Cardiac fibroblast (primary cell): ENCODE measurements at regions not wholly inside any gene's neighbourhood (a gene's known extent, or its start where the extent isn't known, plus 50 kb on each side); places are given as distances from the start of the nearest gene placed in this dataset.

ENCODE experiments used
- DNase-seq, 2 donors: peaks; one replicate each; pipeline versions ENCODE4 v3.0.0 to v3.0.0-alpha.2; 2010; ENCODE audit warnings: low read depth in 2 of 2
- H3K4me3 ChIP-seq, 2 donors: replicated peaks in 1 of 2; 1 replicate in 1 of 2; 2 replicates in 1 of 2; pipeline ENCODE4 v1.5.1; 2011; ENCODE audit warnings: low read depth in 2 of 2, low read length in 2 of 2, mild to moderate bottlenecking in 2 of 2, moderate library complexity in 1 of 2
- TF ChIP-seq, protein P1 (sequence below): IDR thresholded peaks from one replicate; pipeline ENCODE4 v1.5.1; 2011; ENCODE audit warnings: low read depth, mild to moderate bottlenecking, low read length, inconsistent platforms

DNA sequence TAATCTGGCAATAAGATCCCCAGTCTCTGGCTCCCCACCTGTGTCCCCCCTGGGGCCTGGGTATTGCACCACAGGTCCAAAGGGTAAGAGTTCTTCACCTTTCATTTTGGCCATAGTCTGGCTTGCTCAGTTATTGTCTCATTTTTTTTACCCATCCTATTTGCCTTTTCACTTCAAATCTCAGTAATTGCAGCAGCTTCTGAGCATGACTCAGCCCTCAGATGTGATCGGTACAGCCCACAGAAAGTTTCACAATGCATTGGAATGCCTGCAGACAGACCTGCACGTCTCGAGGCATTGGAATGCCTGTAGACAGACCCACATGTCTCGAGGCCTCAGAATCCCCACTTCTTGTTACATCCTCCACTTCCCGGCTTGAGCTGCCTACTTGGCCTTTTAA is 173.6 kb downstream of the NUFIP1 start:
- DNase-seq, result peak; percentile 96 to 98

DNA sequence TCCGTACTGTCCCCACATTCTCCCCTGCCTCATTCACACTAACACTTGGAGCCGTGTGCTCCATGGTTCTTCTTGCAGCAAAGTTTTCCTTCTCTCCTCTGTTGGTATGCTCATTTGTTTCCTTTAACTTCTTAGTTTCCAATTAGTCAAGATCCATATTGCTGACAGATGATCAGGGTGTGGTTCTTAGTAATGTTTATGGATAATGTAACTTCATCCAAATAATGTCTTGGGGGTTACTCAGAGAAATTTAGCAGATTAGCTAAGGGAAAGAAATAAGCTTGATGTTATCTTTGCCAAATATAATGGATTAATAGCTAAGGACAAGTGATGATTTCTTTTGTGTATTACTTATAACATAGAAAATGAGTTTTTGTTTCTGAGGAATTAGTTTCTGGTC is 174.4 kb downstream of the NUFIP1 start:
- TF ChIP-seq, protein P1, sequence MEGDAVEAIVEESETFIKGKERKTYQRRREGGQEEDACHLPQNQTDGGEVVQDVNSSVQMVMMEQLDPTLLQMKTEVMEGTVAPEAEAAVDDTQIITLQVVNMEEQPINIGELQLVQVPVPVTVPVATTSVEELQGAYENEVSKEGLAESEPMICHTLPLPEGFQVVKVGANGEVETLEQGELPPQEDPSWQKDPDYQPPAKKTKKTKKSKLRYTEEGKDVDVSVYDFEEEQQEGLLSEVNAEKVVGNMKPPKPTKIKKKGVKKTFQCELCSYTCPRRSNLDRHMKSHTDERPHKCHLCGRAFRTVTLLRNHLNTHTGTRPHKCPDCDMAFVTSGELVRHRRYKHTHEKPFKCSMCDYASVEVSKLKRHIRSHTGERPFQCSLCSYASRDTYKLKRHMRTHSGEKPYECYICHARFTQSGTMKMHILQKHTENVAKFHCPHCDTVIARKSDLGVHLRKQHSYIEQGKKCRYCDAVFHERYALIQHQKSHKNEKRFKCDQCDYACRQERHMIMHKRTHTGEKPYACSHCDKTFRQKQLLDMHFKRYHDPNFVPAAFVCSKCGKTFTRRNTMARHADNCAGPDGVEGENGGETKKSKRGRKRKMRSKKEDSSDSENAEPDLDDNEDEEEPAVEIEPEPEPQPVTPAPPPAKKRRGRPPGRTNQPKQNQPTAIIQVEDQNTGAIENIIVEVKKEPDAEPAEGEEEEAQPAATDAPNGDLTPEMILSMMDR, result no peak

More for the DNA sequence above, 173.6 kb downstream of the NUFIP1 start:
- no peak overlapping the region for H3K4me3 ChIP-seq
- TF ChIP-seq, protein P1, result no peak

DNA sequence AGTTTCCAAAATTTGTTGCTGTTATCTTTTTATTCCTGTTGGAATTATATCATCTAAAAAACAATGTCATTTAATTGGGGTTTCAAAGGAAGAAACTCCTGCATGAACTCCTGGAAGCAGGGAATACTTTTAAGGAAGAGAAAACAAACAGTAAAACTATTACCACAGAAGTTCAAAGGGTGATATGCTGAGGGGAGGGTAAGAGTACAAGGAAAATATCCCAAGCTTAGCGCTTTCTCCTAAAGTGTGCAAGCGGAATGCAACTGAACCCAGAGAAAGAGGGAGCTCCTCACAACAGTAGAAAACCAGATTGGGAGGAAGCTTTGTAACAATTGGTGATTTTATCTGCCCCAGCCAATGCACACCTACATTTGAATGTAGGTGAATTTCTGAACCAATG is 175.1 kb downstream of the NUFIP1 start:
- TF ChIP-seq, protein P1, result no peak
- no peak overlapping the region for H3K4me3 ChIP-seq
- DNase-seq, result no peak

More for the DNA sequence above, 174.4 kb downstream of the NUFIP1 start:
- no peak for DNase-seq
- no peak overlapping the region for H3K4me3 ChIP-seq

DNA sequence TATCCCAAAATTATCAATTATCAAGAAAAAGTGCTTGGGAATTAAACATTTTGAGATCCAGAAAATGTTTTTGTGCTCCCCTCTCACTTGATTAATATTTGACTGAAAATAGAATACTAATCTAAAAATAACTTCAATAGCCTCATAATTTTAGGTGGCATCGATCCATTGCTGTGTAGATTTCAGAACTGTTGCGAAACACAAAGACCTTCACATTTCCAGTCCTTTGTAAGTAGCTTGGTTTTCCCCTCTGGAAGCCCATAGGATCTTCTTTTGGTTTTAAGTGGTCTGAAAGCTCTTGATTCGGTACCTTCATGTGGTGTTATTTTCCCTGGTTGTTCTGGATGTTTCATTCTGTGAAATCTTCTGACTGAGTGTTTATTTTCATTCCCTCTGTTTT is 176.5 kb downstream of the NUFIP1 start:
- TF ChIP-seq, protein P1, result no peak
- H3K4me3 ChIP-seq, result no peak overlapping the region
- DNase-seq, result peak in 1 of 2 donors; percentile 68

DNA sequence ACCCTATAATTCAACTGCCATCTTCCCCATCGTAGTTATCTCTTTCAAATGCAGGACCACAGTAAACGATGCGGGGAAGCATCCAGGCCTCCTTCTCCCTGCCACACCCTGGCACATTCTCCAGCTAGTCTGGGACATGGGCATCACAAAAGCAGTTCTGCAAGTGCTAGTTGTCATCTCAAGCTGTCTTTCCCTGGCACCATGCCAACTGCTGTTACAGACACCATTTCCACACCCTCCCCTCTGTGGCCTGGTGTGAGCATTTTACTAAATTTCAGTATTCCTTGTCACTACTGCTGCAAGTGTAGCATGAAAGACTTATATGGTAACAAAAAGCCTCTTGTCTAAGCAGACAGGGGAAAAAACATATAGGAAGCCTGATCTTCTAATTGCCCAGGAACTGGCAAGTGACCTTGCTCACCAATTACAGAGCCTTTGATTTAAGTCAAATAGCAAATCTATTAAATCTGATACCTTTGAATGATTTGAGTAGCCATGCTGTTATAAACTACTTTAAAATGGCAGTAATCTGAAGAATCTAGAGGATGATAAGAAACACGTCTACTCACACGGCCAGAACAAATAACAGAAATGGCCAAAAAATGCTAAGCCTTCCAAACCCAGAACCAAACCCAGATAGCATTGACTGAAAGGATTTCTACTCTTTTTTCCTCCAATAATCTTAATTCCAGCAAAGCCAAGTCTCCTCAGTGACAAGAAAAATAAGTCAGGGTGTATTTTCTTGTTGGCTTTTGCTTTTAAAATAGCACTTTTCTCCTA is 179.0 kb downstream of the NUFIP1 start:
- TF ChIP-seq, protein P1, result no peak
- DNase-seq, result peak; percentile 27 to 69
- H3K4me3 ChIP-seq, result no peak overlapping the region

DNA sequence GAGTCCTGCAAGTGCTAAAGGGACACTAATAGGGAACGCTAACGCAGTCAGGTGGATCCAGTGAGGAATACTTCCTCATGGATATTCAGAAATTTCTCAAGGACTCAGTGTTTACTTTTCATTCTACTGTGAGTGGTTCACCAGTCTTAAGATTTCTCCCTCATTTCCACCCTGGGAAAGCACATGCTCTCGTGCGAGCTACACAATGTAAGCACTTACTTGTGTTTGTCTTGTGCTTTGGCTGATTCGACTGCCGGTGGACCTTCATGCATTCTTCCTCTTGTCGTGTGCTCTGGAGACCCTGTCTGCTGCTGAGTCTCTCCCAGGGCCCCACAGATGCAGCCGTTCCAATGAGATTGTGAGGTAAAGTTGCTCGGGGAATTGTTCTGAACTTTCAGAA is 180.1 kb downstream of the NUFIP1 start:
- H3K4me3 ChIP-seq, result no peak overlapping the region
- TF ChIP-seq, protein P1, result no peak
- DNase-seq, result no peak
